GM04503 (cell line): ENCODE measurements at regions not wholly inside any gene's neighbourhood (a gene's known extent, or its start where the extent isn't known, plus 50 kb on each side); places are given as distances from the start of the nearest gene placed in this dataset.
"Not testable (repeated sequence)": the region's sequence is repeated elsewhere in the genome, so short reads cannot be mapped to it uniquely, and the experiment has no call there.

Experiments used
- DNase-seq: peaks from one replicate; pipeline ENCODE4 v3.0.0-alpha.2; 2012; ENCODE audit warnings: low read depth

GRCh38 chr12:9543341-9543740 is 64.4 kb downstream of the KLRB1 start:
- not testable (repeated sequence) for DNase-seq

GRCh38 chr12:9542827-9543226 is 64.9 kb downstream of the KLRB1 start:
- not testable (repeated sequence) for DNase-seq

GRCh38 chr12:9515925-9516324 is 91.8 kb downstream of the KLRB1 start:
- not testable (repeated sequence) for DNase-seq

GRCh38 chr12:9512695-9513094 is 95.0 kb downstream of the KLRB1 start:
- not testable (repeated sequence) for DNase-seq

GRCh38 chr12:9510392-9511011 is 97.2 kb downstream of the KLRB1 start:
- not testable (repeated sequence) for DNase-seq

GRCh38 chr12:9509464-9510161 is 98.1 kb downstream of the KLRB1 start:
- no peak for DNase-seq

- DNase-seq: no peak
Measured at GRCh38 chr12:9506746-9507145, 101.0 kb downstream of the KLRB1 start.

GRCh38 chr12:9503384-9503783 is 104.3 kb downstream of the KLRB1 start:
- DNase-seq: not testable (repeated sequence)

- not testable (repeated sequence) for DNase-seq
Measured at GRCh38 chr12:9502845-9503244, 104.9 kb downstream of the KLRB1 start.

- DNase-seq: not testable (repeated sequence)
Measured at GRCh38 chr12:9493325-9493724, 114.4 kb downstream of the KLRB1 start.

GRCh38 chr12:9481289-9481688 is 126.4 kb downstream of the KLRB1 start:
- not testable (repeated sequence) for DNase-seq

GRCh38 chr12:9474197-9474596 is 133.5 kb downstream of the KLRB1 start:
- not testable (repeated sequence) for DNase-seq

GRCh38 chr12:9473638-9474037 is 134.1 kb downstream of the KLRB1 start:
- not testable (repeated sequence) for DNase-seq

GRCh38 chr12:9471501-9471900 is 136.2 kb downstream of the KLRB1 start:
- not testable (repeated sequence) for DNase-seq

- not testable (repeated sequence) for DNase-seq
Measured at GRCh38 chr12:9470367-9470766, 137.3 kb downstream of the KLRB1 start.

GRCh38 chr12:9469956-9470355 is 137.8 kb downstream of the KLRB1 start:
- not testable (repeated sequence) for DNase-seq

- DNase-seq: not testable (repeated sequence)
Measured at GRCh38 chr12:9469463-9469862, 138.3 kb downstream of the KLRB1 start.

- not testable (repeated sequence) for DNase-seq
Measured at GRCh38 chr12:9468998-9469397, 138.7 kb downstream of the KLRB1 start.

- not testable (repeated sequence) for DNase-seq
Measured at GRCh38 chr12:9468144-9468543, 139.6 kb downstream of the KLRB1 start.

GRCh38 chr12:9464408-9464807 is 143.3 kb downstream of the KLRB1 start:
- no peak for DNase-seq

- not testable (repeated sequence) for DNase-seq
Measured at GRCh38 chr12:9455516-9455915, 152.2 kb downstream of the KLRB1 start.

GRCh38 chr12:9454021-9454420 is 153.7 kb downstream of the KLRB1 start:
- not testable (repeated sequence) for DNase-seq

- not testable (repeated sequence) for DNase-seq
Measured at GRCh38 chr12:9450127-9450567, 157.6 kb downstream of the KLRB1 start.
